Spinal cord (tissue), 9 donors: ENCODE measurements at regions not wholly inside any gene's neighbourhood (a gene's known extent, or its start where the extent isn't known, plus 50 kb on each side); places are given as distances from the start of the nearest gene placed in this dataset.
"Not testable (repeated sequence)": the region's sequence is repeated elsewhere in the genome, so short reads cannot be mapped to it uniquely, and the experiment has no call there.

ENCODE experiments used
- DNase-seq, 6 donors: peaks; one replicate each; pipeline versions ENCODE4 v3.0.0 to v3.0.0-alpha.2; 2013 to 2015; ENCODE audit warnings: low spot score in 6 of 6, low read depth in 4 of 6
- H3K27ac ChIP-seq: one replicate; pipeline ENCODE4 v1.5.1; 2013; ENCODE audit warnings: low read depth, low read length, control low read depth
- H3K27me3 ChIP-seq: one replicate; pipeline ENCODE4 v1.6.1; 2013; ENCODE audit warnings: low read length; ENCODE audit not compliant: control insufficient read depth, insufficient read depth
- H3K36me3 ChIP-seq: one replicate; pipeline ENCODE4 v1.6.1; 2013; ENCODE audit warnings: low read length; ENCODE audit not compliant: control insufficient read depth, insufficient read depth
- H3K4me1 ChIP-seq: one replicate; pipeline ENCODE4 v1.6.1; 2013; ENCODE audit warnings: low read length; ENCODE audit not compliant: control insufficient read depth, insufficient read depth
- H3K4me3 ChIP-seq: one replicate; pipeline ENCODE4 v1.5.1; 2013; ENCODE audit warnings: low read depth, low read length, control low read depth
- H3K9me3 ChIP-seq: one replicate; pipeline ENCODE4 v1.6.1; 2013; ENCODE audit warnings: low read length; ENCODE audit not compliant: control insufficient read depth, insufficient read depth
- WGBS: methylation state at CpG from one replicate; pipeline ENCODE4 v1.1.5; 2013; ENCODE audit warnings: missing lambda C conversion rate; ENCODE audit not compliant: insufficient coverage; 5-methylcytosine and 5-hydroxymethylcytosine counted together
- donor health status: healthy.

GRCh38 chr2:226114436-226114835 lies 685.2 kb downstream of the IRS1 start:
- Histone ChIP-seq H3K36me3 (no peaks in the 10 kb centered on the region), H3K9me3 (no peaks in the 10 kb centered on the region), H3K27ac (no peak overlapping the region), H3K27me3 (no peaks in the 10 kb centered on the region), H3K4me1 (no peaks in the 10 kb centered on the region), H3K4me3 (no peak overlapping the region)
- no peak for DNase-seq
- 89% methylated on average over 5 of the region's 5 CpGs for WGBS

GRCh38 chr2:226098861-226099745 lies 699.6 kb downstream of the NYAP2 start:
- 73% methylated on average over 1 of the region's 1 CpG for WGBS
- H3K27me3 ChIP-seq: no peaks in the 10 kb centered on the region
- no peaks in the 10 kb centered on the region for H3K9me3 ChIP-seq
- DNase-seq: no peak
- H3K4me3 ChIP-seq: no peak overlapping the region
- no peaks in the 10 kb centered on the region for H3K4me1 ChIP-seq
- no peaks in the 10 kb centered on the region for H3K36me3 ChIP-seq
- no peak overlapping the region for H3K27ac ChIP-seq

- Histone ChIP-seq H3K9me3 (no peaks in the 10 kb centered on the region), H3K4me3 (no peak overlapping the region), H3K27ac (no peak overlapping the region), H3K36me3 (no peaks in the 10 kb centered on the region), H3K27me3 (no peaks in the 10 kb centered on the region), H3K4me1 (no peaks in the 10 kb centered on the region)
- no CpG with 5 or more reads among the region's 1 CpG for WGBS
- no peak for DNase-seq
These were observed 695.5 kb downstream of the NYAP2 start for GRCh38 chr2:226095058-226095457.

- Histone ChIP-seq H3K36me3 (no peaks in the 10 kb centered on the region), H3K27me3 (no peaks in the 10 kb centered on the region), H3K27ac (no peak overlapping the region), H3K9me3 (no peaks in the 10 kb centered on the region), H3K4me1 (no peaks in the 10 kb centered on the region), H3K4me3 (no peak overlapping the region)
- WGBS: no CpG with 5 or more reads among the region's 2 CpGs
- DNase-seq: no peak
These were observed 693.9 kb downstream of the NYAP2 start for GRCh38 chr2:226093364-226093763.

GRCh38 chr2:226088366-226088674 lies 688.8 kb downstream of the NYAP2 start:
- no peak for DNase-seq
- Histone ChIP-seq H3K36me3 (no peaks in the 10 kb centered on the region), H3K9me3 (no peaks in the 10 kb centered on the region), H3K27me3 (no peaks in the 10 kb centered on the region), H3K27ac (no peak overlapping the region), H3K4me1 (no peaks in the 10 kb centered on the region), H3K4me3 (no peak overlapping the region)
- WGBS: 94% methylated on average over 1 of the region's 3 CpGs

GRCh38 chr2:226087505-226088365 lies 688.2 kb downstream of the NYAP2 start:
- no peak overlapping the region for H3K4me3 ChIP-seq
- no peaks in the 10 kb centered on the region for H3K27me3 ChIP-seq
- no peaks in the 10 kb centered on the region for H3K4me1 ChIP-seq
- no peak for DNase-seq
- WGBS: 96% methylated on average over 5 of the region's 5 CpGs
- H3K9me3 ChIP-seq: no peaks in the 10 kb centered on the region
- H3K36me3 ChIP-seq: no peaks in the 10 kb centered on the region
- H3K27ac ChIP-seq: no peak overlapping the region

GRCh38 chr2:226087051-226087450 lies 687.5 kb downstream of the NYAP2 start:
- no peaks in the 10 kb centered on the region for H3K4me1 ChIP-seq
- WGBS: 94% methylated on average over 3 of the region's 3 CpGs
- no peaks in the 10 kb centered on the region for H3K36me3 ChIP-seq
- no peak overlapping the region for H3K4me3 ChIP-seq
- H3K27me3 ChIP-seq: no peaks in the 10 kb centered on the region
- no peaks in the 10 kb centered on the region for H3K9me3 ChIP-seq
- no peak overlapping the region for H3K27ac ChIP-seq
- no peak for DNase-seq

- no peaks in the 10 kb centered on the region for H3K36me3 ChIP-seq
- no peaks in the 10 kb centered on the region for H3K4me1 ChIP-seq
- H3K9me3 ChIP-seq: no peaks in the 10 kb centered on the region
- no peak overlapping the region for H3K4me3 ChIP-seq
- no peaks in the 10 kb centered on the region for H3K27me3 ChIP-seq
- no peak overlapping the region for H3K27ac ChIP-seq
- DNase-seq: no peak
- no CpG with 5 or more reads among the region's 1 CpG for WGBS
These were observed 686.7 kb downstream of the NYAP2 start for GRCh38 chr2:226086190-226086589.

- not testable (repeated sequence) for H3K27ac ChIP-seq, H3K36me3 ChIP-seq, H3K4me1 ChIP-seq, H3K4me3 ChIP-seq, H3K9me3 ChIP-seq, H3K27me3 ChIP-seq, DNase-seq
These were observed 685.9 kb downstream of the NYAP2 start for GRCh38 chr2:226085425-226085824.

- no peak overlapping the region for H3K4me3 ChIP-seq
These were observed 680.8 kb downstream of the NYAP2 start for GRCh38 chr2:226080334-226080733.

More at GRCh38 chr2:226080334-226080733, 680.8 kb downstream of the NYAP2 start:
- Histone ChIP-seq H3K27me3 (no peaks in the 10 kb centered on the region), H3K36me3 (no peaks in the 10 kb centered on the region), H3K9me3 (no peaks in the 10 kb centered on the region), H3K27ac (no peak overlapping the region), H3K4me1 (no peaks in the 10 kb centered on the region)
- DNase-seq: no peak
